ENCODE measurements at regions not wholly inside any gene's neighbourhood (a gene's known extent, or its start where the extent isn't known, plus 50 kb on each side); places are given as distances from the start of the nearest gene placed in this dataset.
A peak's percentile ranks its signal among the peaks of the same experiment; 100 is the strongest.

GRCh38 chr3:167918686-167919085 lies 177.0 kb downstream of the GOLIM4 start:
- Mint-ChIP-seq H3K4me1 (ENCODE audit: insufficient read depth, unreplicated experiment) (no peaks in the 10 kb centered on the region), H3K36me3 (ENCODE audit: insufficient read depth, unreplicated experiment) (no peaks in the 10 kb centered on the region), H3K27me3 (ENCODE audit: insufficient read depth, unreplicated experiment) (peaks cover 24% of the 10 kb centered on the region), H3K9me3 (ENCODE audit: unreplicated experiment) (no peaks in the 10 kb centered on the region), H3K27ac (ENCODE audit: low read depth, unreplicated experiment) (no peak overlapping the region), H3K4me3 (ENCODE audit: unreplicated experiment) (no peak overlapping the region)
- POLR2A ChIA-PET = no interaction called here
- TF ChIP-seq CTCF (IDR thresholded peaks at IDR 0.05; ENCODE audit: unreplicated experiment) = no peak
- no peak for DNase-seq (ENCODE audit: unreplicated experiment)
- no TSS peak for BruUV-seq (replicated peaks)
- CTCF ChIA-PET = interaction anchor here (0.7 kb wide), 1 partner anchor 83 kb away, joined by 3 read pairs; no protein-coding TSS in a partner anchor
- intact Hi-C loops (cut with micrococcal nuclease) = no loop called here

DNA sequence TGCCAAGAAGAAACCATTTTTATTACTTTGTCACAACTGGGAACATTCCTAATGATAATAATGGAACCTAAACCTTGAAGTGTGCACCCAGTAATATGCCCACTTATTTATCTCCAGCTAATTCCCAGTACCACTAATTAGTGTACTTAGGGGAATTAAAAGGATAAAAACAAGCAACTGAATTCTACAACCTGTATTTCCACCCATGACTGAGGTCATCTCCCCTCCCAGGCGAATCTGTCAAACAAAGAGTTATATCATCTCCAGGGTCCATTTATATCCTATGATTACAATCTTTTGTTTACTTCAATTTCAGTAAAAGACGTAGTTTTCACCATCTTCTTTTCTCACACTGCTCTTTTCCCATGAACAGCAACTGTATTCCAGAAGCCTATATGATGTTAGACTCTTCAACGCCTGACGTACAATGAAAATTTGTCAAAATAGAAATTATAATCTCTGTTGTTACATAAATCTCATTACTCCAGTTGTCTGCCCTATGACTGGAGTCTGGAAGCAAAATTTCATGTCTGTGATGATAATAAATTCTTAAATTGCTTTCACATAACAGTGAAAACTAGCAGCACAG lies 177.6 kb downstream of the GOLIM4 start:
- Mint-ChIP-seq H3K27ac (ENCODE audit: low read depth, unreplicated experiment) (no peak overlapping the region), H3K27me3 (ENCODE audit: insufficient read depth, unreplicated experiment) (peaks cover 28% of the 10 kb centered on the region), H3K4me3 (ENCODE audit: unreplicated experiment) (no peak overlapping the region), H3K36me3 (ENCODE audit: insufficient read depth, unreplicated experiment) (no peaks in the 10 kb centered on the region), H3K4me1 (ENCODE audit: insufficient read depth, unreplicated experiment) (no peaks in the 10 kb centered on the region), H3K9me3 (ENCODE audit: unreplicated experiment) (no peaks in the 10 kb centered on the region)
- CTCF ChIA-PET = interaction anchor here (0.6 to 0.7 kb wide), 2 partner anchors 82 to 294 kb away, joined by 3 read pairs; no protein-coding TSS in a partner anchor
- intact Hi-C loops (cut with micrococcal nuclease) = no loop called here
- no peak for TF ChIP-seq CTCF (IDR thresholded peaks at IDR 0.05; ENCODE audit: unreplicated experiment)
- POLR2A ChIA-PET = no interaction called here
- no peak for DNase-seq (ENCODE audit: unreplicated experiment)
- no TSS peak for BruUV-seq (replicated peaks)

DNA sequence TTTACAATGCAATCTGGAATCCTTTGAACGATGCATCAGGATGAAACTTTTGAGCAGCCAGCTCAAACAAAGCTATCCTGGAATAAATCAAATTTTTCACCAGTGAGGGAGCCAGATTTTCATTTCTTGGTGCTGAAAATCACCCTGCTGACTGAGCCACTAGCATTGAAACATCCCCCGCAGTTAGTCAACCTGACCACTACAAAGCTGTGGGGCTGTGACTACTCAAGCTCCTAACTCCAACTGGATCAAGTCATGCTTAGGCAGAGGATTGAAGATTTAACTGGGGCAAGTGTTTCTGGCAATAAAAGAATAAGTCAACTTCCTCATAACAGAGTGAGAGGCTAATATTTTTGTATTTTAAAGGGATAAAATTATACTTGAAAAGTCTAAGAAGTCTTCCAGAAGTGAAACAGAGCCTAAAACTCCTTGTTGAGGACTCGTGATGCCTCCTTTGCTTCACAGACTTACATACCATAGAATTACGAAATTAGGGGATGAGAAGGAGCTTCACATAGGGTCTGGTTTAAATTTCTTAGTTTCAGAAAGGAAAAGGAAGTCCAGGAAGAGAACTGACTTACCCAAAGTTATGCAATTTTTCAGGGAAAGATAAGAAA lies 177.8 kb downstream of the SERPINI1 start:
- ChIA-PET POLR2A (interaction anchor here (0.6 kb wide), 1 partner anchor 172 kb away, joined by 3 read pairs; no protein-coding TSS in a partner anchor), CTCF (interaction anchor here (0.8 to 1.0 kb wide), 3 partner anchors 10 to 17 kb away, joined by 3 to 7 read pairs (median 4); no protein-coding TSS in a partner anchor)
- Mint-ChIP-seq H3K9me3 (ENCODE audit: unreplicated experiment) (no peaks in the 10 kb centered on the region), H3K4me1 (ENCODE audit: insufficient read depth, unreplicated experiment) (no peaks in the 10 kb centered on the region), H3K27ac (ENCODE audit: low read depth, unreplicated experiment) (no peak overlapping the region), H3K4me3 (ENCODE audit: unreplicated experiment) (no peak overlapping the region), H3K27me3 (ENCODE audit: insufficient read depth, unreplicated experiment) (peaks cover 37% of the 10 kb centered on the region), H3K36me3 (ENCODE audit: insufficient read depth, unreplicated experiment) (no peaks in the 10 kb centered on the region)
- BruUV-seq (replicated peaks) = no TSS peak
- TF ChIP-seq CTCF (IDR thresholded peaks at IDR 0.05; ENCODE audit: unreplicated experiment) = no peak
- intact Hi-C loops (cut with micrococcal nuclease) = no loop called here
- DNase-seq (ENCODE audit: unreplicated experiment) = peak; percentile 43

DNA sequence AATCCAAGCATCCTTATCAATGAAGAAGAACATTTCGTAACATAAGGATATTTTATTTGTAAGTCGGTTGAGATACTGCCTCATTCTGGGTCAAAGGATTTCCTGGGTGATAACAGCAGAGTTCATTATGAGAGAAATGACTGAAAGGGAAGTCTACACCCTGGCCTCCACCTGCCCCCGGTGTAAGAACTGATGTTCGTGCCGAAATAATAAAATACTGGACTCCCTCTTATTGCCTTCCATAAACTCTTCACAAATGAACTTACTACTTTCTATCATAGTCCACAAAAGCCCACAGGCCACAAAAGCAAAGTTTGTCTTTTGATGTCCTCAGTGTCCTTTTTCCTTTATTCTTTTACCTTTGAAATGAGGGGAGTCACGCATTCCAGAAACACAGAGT lies 174.4 kb downstream of the SERPINI1 start:
- Mint-ChIP-seq H3K4me1 (ENCODE audit: insufficient read depth, unreplicated experiment) (no peaks in the 10 kb centered on the region), H3K36me3 (ENCODE audit: insufficient read depth, unreplicated experiment) (no peaks in the 10 kb centered on the region), H3K27me3 (ENCODE audit: insufficient read depth, unreplicated experiment) (peaks cover 56% of the 10 kb centered on the region), H3K4me3 (ENCODE audit: unreplicated experiment) (no peak overlapping the region), H3K27ac (ENCODE audit: low read depth, unreplicated experiment) (no peak overlapping the region), H3K9me3 (ENCODE audit: unreplicated experiment) (no peaks in the 10 kb centered on the region)
- intact Hi-C loops (cut with micrococcal nuclease) = no loop called here
- no peak for DNase-seq (ENCODE audit: unreplicated experiment)
- ChIA-PET POLR2A (no interaction called here), CTCF (interaction anchor here (1.3 kb wide), 1 partner anchor 11 kb away, joined by 3 read pairs; no protein-coding TSS in a partner anchor)
- no TSS peak for BruUV-seq (replicated peaks)
- TF ChIP-seq CTCF (IDR thresholded peaks at IDR 0.05; ENCODE audit: unreplicated experiment) = no peak

Data from MCF 10A (cell line).